ENCODE measurements at regions not wholly inside any gene's neighbourhood (a gene's known extent, or its start where the extent isn't known, plus 50 kb on each side); places are given as distances from the start of the nearest gene placed in this dataset.

DNA sequence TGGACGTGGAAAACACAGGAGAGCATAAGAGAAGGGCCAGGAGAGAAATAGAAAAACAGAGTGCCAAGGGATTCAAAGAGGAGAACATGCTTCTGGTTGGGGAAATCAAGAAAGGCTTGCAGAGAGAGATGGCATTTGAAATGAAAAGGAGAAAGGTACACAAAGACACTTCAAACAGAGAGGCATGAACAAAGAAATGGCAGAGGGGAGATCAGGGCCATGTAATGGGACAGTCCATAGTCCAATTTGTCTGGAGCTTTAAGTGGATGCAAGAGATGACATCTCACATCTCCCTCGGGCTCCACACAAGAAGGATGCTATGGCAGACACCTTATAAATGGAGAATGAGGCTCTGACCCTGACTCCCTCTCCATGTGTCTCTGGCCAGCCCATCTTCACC, 331.1 kb downstream of the MLLT3 start:
- no peak for DNase-seq (ENCODE audit: low spot score)

DNA sequence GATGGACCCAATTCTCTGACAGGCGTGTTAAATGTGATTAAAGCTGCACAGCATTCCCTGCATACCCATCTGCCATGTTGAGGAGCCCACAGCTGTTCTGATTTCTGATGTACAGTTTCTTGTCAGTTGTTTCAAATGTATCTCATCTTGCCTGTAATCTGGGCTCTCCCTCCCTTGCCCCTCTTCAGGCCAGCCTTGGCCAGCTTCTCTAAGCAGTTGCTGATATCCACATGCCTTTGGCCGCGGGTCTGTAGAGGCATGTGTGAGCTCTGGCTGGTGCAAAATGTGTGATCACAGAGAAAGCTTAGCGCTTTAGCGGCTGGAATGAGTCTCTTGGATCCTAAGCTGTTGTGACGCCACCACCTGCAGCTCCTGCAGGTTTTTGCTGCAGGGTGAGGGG, 332.0 kb downstream of the MLLT3 start:
- no peak for DNase-seq (ENCODE audit: low spot score)

DNA sequence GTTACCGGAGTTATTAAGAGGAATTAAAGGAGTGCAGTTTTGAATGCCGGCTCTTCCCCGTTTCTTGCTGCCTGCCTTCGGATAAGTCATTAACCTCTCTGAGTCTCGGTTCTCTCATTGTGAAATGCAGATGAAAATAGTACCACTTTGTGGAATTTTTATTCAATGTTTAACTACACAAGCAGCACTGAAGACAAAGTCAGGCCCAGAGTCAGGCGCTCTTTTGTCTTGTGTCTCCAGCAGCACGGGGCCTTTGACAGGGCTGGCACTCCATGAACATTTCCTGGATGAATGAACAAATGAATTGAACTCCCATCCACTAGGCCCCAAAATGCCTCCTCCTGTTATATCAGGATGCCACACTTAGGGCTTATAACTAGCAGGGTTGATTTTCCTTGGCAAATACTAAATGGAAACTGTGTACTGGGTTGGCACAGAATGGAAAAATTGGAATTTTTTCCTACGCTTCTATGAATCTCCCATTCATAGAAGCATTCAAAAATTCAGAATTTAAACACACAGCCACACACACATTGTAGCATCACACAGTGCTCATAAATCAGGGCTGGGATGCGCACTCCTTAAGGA, 332.8 kb downstream of the MLLT3 start:
- no peak for DNase-seq (ENCODE audit: low spot score)

DNA sequence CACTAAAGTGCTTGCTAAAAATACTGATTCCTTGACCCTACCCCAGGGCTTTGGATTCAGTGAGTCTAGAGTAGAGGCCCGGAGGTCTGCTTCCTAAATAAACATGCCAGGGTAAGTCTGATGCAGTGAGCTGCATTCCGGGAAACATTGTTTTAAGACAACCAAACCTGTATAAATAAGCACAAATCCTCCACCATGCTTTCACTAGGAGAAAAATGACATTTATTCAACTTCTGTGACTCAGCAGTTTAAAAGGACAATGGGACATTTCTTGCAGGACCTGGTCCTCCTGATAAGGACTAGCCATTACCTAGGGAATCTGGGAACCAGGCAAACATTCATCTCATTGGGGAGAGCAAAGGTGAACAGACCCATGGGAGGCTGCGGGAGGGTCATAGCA, 335.3 kb downstream of the MLLT3 start:
- no peak for DNase-seq (ENCODE audit: low spot score)

DNA sequence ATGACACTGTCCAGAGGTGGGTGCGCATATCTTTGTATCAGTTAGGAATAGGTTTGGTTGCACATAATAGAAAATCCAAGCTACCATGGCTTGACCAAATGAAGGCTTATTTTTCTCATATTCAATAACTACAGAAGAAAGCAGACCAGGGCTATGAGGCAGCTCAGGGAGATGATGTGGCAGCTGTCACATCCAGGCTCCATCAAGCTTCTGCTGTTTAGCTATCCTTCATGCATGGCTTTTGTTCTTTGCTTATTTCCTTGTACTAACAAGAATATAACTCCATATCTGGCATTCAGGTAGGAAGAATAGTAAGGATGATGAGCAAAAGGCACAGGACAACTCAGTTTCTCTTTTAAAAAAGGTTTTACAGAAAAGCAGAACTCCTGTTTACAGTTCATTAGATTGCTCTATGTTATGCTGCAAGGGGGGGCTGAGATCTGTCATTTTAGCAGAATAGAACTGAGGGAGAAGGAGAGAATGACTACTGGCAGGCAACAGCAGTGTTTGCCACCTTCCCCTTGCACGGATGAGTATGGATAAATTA, 336.1 kb downstream of the MLLT3 start:
- no peak for DNase-seq (ENCODE audit: low spot score)

DNA sequence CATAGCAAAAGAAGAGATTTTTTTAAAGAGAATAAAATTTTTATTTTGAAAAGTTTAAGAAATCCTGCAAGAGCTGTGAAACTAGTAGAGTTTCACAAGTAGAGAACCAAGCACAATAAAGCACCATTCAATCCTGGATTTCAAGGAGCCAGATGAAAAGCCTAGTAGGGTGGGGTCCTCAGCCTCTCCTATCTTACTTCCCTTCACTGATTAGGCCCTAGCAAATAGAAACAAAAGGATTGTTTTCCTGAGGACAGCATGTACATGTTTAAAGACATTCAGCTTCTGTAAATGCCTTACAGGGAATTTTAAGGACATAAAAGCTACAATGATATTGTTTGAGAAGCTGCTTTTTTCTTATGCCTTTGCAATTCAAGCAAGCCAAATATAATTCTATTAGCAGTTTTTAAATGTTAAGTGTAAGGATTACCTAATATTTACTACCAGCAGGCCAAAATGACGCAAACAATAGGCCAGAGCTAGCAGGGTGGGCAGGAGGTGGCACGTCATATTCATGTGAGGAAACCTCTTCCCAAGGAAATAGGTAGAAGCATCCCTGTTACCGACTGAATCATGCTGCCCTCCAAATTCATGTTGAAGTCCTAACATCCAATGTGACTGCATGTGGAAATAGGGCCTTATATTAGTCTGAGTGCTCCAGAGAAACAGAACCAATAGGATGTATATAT, 337.6 kb downstream of the MLLT3 start:
- no peak for DNase-seq (ENCODE audit: low spot score)

DNA sequence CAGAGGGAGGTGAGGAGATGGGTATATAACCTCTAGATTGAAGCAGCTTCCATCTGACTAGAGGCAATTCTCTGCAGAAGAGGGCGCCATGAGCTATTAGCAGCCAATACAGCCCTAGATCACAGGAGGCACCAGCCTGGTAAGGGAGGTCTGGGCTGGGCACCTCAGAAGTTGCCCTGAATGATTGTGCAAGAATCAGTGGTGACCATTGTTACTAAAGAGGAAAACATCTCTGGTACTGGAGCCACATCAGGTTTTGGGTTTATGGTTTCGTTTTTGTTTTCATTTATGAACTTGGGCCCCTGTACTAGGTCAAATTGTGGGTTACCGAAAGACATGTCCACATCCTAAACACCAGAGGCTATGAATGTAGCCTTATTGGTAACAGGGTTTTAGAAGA, 342.0 kb downstream of the MLLT3 start:
- DNase-seq (ENCODE audit: low spot score), result no peak

DNA sequence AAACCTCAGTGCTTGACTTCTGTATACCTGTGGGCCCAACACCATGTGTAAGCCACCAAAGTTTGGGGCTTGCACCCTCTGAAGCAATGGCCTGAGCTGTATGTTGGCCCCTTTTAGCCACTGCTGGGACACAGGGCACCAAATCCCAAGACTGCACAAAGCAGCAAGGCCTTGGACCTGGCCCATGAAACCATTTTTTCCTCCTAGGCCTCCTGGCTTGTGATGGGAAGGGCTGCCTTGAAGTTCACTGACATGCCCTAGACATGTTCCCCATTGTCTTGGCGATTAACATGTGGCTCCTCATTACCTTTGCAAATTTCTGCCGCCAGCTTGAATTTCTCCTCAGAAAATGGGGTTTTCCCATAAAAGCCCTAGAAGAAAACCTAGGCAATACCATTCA, 345.5 kb downstream of the MLLT3 start:
- DNase-seq (ENCODE audit: low spot score), result no peak

DNA sequence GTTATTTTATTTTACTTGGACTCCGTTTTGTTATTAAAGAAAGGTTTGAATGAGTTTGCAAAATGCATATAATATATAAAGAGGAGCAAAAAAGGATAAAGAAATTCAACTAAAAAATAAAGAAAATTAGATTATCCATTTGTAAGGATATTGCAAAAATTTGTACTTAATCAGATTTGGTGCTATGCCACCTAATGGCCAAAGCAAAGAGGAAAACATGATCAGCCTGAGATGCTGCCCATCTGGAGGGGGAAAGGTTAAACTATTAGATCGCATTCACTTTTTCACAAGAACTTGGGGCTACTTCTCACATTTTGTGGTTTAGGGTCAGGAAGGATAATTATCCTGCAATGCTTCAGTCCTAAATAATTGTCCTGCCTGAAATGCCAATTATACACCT, 350.6 kb downstream of the MLLT3 start:
- no peak for DNase-seq (ENCODE audit: low spot score)

DNA sequence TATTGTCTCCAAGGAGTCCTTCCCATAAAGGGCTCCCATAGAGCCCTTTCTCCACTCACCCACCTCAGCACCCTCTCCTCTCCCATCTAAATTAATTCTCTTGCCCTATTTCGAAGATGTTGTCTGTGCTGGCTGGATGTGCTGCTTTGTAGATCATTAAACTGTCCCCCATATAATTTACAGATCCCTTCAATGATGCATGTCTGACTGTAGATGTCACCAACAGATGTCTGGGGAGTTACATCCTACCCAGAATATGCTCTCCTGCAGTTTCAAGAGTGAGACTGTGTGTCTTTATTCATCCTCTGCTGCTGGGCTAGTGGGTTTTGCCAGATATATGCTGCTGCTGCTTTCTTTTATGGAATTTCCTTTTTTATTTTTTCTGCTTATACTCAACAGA, 351.2 kb downstream of the MLLT3 start:
- DNase-seq (ENCODE audit: low spot score), result no peak

DNA sequence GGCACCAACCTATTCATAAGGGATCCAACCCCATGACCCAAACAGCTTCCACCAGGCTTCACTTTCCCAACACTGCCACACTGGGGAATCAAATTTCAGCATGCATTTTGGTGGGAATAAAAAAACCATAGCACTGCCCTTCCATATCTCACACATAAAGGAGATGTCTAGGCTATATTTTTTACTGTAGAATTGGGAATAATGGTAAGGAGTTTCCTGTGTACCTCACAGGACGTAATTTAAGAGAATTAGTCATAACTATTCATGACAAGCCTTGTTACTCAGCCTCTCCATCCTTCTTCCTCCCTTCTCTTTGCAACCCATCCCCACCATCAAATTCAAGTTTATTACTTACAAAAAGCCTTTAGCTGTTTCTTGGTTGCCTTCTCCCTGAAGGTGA, 352.1 kb downstream of the MLLT3 start:
- DNase-seq (ENCODE audit: low spot score), result no peak

DNA sequence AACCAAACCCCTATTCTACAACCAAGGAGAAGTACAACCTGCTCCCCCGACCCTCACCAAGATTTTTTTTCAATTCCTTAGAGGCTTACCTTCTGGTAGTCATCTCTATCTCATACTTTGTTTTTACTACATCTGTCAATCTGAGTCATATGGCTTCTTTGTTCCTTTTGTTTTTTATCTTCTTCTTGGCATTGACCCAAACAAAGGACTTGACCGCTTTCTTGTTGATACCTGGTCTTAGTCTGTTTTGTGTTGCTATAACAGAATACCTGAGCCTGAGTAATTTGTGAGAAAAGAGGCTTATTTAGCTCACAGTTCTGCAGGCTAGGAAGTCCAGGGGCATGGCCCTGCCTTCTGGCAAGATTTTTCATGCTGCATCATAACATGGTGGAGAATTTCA, 352.7 kb downstream of the MLLT3 start:
- DNase-seq (ENCODE audit: low spot score), result no peak

DNA sequence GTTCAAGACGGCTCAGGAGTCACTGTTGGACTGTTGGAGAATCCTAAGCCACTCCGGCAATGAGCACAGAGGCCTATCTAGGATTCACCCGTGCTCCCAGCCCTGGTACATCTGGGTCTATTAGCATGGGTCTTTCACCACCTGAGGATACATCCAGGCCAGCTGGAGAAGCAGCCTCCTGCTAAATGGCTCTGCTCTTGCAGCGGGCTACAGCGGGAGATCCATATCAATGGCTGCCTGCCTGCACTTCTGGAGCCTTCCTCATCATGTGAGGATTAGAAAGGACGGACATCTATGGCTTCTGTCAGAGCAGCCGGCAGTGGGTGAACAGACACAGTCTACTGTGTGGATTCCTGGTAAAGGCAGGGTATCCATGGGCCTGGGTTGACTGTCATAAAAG, 357.4 kb downstream of the MLLT3 start:
- DNase-seq (ENCODE audit: low spot score), result no peak

DNA sequence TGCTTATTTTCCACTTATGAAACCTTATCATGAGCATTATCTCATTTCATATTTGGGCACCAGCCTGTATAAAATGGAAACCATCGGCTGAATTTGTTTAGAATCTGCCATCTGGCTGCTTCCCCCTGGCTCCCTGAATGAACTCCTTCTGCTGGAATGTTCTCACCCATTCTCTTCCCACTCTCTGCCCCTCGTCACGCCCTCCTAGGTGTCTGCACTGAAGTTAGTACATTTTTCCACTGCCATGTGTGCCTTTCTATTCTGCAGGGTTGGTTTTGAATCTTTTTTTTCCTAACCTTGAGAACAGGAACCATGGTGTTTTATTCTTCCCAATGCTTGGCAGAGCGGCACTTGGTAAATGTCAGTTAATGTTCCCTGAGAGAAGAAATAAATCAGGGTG, 359.7 kb downstream of the MLLT3 start:
- DNase-seq (ENCODE audit: low spot score), result no peak

DNA sequence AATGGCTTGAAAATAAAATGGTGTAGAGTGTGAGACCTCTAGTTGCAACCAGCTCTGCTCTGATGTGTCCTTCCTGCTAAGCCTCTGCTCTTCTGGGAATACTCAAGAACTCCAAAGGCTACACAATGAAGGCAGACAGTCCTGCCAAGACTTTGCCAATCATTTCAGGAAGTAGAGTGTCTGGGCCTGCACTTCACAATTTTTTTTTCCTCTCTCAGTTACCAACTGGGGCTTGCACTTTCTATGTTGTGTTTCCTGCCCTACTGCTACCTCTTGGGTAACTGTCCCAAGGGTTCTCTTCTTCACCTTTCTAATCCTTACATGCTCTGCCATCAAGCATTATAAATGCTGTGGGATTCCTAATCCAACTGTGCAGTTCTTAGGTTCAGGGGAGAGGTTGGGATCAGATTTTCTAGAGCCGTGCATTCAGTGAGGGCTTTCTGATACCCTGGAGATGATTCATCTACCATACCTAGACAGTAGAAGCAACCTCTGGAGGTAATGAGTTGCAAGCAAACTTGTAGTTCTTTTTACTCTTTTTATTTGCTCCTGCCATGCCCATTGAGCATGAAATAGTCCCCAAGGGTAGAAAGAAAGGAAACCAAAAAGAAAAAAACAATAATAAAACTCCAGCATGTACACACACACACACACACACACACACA, 365.9 kb downstream of the MLLT3 start:
- no peak for DNase-seq (ENCODE audit: low spot score)

DNA sequence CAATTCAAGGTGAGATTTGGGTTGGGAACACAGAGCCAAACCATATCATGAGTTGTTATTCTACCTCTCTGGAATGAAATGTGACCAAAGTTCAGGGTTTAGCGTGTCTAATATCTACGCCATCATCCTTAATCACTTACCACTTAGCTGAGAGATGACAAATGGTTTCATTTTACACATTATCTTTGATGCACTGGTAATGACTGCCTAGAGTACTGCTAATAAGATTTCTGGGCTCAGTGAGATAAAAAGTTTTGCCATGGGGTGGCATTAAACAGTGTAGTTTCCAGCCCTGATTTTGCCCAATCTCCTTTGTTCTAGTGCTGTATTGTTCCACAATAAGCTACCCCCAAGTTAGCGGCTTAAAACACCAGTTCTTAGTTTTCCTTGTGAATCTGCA, 367.2 kb downstream of the MLLT3 start:
- no peak for DNase-seq (ENCODE audit: low spot score)

DNA sequence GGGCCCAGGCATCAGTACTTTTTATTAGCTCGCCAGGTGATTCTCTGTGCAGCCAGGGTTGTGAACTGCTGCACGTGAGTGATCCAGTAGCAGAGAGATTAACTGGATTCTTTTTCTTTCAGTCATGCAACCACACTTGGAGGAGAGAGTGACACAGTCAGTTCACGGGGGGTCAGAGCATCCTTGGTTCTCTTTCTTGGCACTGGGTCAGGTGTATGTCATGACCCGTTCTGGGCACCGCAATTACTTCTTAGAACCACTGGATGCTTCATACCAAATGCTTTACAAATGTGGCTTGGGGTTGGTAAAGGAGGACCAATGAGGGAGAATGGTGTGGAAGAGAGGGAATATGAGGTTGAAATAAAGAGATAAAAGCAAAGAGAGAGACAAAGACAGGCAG, 368.7 kb downstream of the MLLT3 start:
- no peak for DNase-seq (ENCODE audit: low spot score)

DNA sequence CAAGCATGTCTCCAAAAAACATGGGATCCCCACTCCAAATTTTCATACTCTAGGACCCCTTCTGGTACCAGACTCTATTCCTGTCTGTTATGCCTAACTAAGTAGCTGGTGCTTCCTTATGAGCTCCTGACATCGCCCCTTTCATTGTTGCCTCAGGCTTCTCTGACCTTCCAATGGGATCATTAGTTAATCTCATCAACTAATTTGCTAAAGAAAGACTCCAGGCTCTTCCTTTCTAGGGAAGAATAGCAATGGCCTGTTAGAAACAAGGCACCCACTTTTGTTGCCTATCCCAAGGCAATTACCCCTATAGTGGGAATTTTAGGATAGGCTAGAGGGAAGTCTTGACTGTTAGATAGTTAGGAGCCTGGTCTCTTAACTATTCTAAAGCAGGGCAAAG, 369.5 kb downstream of the MLLT3 start:
- no peak for DNase-seq (ENCODE audit: low spot score)

DNA sequence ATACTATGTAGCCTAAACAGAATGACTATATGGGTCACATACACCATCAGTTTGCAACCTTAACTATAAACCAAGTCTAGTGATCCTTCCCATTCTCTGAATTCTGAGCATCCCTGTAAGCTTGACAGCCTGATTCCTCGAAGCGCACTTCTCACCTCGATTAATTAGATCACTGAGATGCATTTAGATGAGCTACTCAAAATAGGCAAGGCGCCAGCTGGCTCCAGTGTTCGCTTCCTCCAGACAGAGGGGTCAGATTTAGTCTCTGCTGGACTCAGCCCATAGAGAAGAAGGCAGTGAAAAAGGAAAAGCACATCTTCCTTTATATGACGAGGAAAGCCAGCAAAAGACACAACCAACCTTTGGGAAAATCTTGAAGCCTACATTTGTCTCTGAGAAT, 371.5 kb downstream of the MLLT3 start:
- DNase-seq (ENCODE audit: low spot score), result no peak

DNA sequence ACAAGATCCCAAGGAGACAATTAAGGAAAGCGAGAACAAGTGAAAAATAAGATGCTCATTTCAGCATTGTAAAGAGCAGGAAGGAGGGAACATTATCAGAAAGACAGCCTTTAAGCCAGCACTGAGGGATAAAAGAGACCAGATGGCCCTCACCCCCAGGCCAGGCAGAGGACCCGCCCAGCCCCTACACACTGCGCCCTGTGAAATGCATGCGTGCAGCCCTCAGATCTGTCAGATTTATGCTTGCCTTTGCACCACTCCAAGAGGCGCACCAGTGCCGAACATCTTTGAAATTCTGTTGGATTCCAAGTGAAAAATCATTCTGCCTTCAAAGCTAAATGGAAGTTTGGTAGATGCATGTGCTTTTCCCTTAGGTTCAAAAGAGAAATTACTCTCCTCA, 378.0 kb downstream of the MLLT3 start:
- DNase-seq (ENCODE audit: low spot score), result no peak

DNA sequence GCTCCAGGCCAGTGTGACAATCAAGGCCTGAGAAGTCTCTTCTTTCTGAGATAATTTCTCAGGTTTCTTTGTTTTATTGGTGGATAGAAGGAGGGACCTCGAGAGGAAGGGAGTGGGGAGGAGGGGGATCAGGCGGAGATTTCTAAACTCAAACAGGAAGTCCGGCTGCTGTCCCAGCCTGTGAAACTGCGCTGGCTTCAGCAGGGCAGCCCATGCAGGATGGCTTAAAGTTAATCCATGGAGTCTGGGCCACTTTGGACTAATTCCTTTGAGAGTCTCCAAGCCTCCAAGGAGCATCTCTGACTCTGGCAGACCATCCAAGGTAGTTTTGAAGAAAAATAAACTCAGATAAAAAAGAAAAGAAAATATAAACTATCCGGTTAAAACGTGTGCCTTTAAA, 378.5 kb downstream of the MLLT3 start:
- no peak for DNase-seq (ENCODE audit: low spot score)

DNA sequence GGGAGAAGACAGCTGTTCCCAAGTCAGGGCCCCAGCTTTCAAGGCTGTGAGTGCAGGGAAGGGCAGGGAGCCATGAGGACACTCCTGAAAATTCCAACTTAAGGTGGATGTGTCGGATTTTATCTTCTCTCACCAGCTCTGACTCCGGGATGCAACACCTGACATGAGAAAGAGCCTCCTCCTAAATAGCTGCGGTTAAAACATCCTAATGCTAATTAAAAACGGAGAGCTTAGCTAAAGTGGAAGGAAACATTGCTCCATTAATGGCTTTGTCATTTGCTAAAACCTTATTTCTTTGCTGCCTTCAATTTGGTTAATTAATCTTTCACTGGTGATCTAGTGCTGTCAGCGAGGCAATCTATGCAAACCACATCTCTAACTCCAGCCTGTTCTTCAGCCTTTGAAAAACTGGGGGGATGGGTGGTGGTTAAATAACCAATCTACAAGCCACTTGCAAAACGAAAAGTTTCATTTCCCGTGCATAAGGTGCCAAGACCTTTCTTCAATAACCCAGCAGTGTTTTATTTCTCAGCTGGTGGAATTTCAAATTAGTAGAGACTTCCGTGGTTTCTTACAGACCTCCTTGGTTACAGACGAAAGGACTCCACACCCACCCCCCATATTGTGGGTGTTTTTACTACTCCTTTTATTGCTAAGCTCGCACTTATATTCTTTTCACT, 379.6 kb downstream of the MLLT3 start:
- no peak for DNase-seq (ENCODE audit: low spot score)

DNA sequence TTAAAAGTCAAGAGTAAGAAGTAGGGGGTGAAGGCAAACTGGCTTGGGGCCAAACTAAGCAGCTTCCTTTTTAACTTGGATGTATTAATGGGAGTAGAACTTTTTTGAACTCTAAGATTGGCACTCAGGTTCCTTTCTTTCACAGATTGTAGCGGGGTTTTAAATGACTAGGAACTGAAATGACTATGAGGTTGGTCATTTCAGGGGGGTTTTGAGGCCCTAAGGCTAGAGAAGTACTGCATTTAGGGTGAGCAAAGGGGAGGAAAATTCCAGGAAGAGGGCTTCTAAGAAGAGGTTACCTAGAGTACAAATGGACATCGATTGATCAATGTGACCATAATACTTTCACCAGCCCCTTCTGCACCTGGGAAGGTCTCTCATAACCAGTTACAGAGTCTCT, 381.8 kb downstream of the MLLT3 start:
- no peak for DNase-seq (ENCODE audit: low spot score)
